ENCODE measurements at regions not wholly inside any gene's neighbourhood (a gene's known extent, or its start where the extent isn't known, plus 50 kb on each side); places are given as distances from the start of the nearest gene placed in this dataset.

DNA sequence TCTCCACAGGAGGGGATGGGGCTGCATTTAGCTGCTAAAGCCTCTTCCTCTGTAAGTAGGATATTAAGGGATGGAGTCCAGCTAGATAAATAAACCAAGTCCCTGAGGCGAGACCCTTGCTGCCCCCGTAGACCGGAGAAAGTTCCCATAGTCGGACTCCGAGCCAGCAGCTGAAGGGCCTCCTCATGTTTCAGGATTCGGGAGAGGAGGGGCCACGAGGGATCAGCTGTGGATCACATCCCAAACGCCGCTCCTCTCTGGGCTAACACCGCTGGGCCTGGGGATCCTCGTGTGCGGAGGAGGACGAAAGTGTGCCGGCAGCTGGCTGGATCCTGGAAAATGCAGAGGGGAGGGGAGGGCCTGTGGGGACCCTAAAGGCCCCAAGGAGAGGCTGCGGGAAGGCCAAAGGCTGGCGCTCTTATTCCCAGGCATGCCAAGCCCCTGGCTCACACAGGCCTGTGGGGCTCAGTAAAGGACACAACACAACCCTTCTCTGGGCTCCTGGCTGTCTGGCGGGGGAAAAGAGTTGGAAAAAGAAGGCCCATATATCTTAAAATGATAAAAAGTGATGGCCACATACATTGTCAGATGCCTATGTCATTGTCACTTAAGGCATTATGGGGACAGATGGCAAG, 82.5 kb upstream of the TMEM72 start:
- no peak for DNase-seq

DNA sequence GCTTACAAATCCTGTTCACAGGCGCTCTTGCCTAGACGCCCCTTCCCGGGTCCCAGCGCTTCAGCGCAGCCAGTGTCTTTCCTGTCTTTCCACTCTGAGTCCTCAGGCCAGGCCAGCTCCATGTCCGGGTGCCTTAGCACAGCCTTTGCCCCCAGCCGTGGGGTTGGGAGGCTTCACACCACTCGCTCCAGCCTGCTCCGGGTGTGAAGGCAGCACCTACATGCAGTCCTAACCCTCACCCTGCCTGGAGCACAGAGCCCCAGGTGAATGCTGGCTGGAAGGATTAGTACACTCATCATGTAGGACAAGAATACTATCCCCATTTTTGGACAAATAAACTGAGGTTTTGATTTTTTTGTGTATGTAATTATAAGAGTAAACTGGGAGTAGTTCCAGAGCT, 81.7 kb upstream of the TMEM72 start:
- no peak for DNase-seq

- DNase-seq: no peak
Measured at GRCh38 chr10:44830022-44830421, 81.1 kb upstream of the TMEM72 start.

DNA sequence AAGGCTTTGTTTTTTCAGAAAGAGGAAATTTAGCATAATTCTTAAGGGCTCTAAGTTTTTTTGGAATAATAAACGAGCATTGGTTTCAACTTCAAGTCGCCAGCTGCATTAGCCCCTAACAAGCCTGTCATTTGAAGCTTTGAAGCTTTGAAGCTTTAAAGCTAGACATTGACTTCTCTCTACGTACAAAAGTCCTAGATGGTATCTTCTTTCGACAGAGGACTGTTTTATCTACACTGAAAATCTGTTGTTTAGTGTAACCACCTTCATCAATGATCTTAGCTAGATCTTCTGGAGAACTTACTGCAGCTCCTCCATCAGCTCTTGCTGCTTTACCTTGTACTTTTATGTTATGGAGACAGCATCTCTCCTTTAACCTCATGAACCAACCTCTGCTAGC, 79.6 kb upstream of the TMEM72 start:
- DNase-seq: no peak

DNA sequence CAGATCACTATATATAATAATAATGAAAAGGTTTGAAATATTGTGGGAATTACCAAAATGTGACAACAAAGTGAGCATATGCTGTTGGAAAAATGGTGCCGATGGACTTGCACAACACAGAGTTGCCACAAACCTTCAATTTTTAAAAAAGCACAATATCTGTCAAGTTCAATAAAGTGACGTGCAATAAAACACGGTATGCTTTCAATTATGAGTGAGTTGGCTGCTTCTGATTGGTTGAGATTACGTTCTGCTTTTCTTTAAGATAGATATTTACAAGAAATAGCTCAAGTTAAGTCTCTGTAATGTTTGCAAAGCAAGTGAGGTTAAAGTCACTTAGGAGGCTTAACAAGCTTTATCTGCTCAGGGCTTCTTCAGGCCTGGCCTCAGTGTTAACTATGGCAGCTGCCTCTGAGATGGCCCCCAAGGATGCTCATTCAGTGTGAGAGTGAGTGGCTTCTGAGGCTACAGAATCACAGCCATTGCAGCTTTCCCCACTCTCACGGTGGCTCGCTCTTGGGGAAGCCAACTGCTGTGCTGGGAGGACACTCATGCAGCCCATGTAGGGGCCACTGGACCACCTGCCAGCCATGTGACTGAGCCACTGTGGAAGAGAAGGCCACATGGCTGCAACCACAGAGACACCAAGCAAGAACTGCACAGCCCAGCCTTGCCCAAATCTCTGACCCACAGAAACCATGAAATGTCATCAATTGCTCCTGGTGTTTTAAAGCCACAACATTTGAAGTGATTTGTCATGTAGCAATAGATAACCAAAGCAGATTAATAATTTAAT, 78.3 kb upstream of the TMEM72 start:
- DNase-seq: no peak

DNA sequence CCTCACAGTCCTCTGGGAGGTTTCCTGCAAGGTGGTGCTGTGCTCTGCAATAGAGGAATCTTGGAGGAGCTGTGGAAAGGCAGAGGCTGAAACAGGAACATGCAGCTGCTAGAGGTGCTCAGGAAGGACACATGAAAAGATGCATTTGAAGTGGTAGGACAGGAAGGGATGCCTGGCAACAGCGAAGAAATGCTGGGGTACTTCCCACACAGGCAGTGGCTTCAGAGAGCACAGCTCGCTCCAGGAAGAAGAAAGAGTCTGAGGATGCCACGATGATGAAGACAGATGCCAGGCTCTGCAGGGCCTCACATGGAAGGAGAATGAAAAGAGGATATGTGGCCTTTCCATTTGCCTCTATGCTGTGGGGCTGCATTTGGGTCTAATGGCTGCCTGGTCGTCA, 77.0 kb upstream of the TMEM72 start:
- no peak for DNase-seq

DNA sequence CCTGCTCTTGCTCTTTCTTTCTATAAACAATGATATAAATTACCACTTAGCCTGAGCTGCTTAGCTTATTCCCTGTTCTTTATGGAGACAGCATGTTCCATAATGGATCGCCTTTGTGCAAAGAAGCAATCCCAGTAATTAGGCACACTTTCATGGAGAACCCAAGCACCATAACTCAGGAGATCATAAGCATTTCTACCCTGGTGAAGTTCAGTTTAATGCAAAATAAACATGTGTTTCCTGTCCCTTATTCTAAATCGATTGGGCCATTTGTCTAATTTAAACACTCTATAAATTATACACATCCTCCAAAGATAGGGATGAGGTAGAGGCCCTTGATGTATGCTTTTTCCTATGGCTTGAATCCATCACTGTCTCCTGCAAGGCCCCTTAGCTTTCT, 75.8 kb upstream of the TMEM72 start:
- DNase-seq: no peak

DNA sequence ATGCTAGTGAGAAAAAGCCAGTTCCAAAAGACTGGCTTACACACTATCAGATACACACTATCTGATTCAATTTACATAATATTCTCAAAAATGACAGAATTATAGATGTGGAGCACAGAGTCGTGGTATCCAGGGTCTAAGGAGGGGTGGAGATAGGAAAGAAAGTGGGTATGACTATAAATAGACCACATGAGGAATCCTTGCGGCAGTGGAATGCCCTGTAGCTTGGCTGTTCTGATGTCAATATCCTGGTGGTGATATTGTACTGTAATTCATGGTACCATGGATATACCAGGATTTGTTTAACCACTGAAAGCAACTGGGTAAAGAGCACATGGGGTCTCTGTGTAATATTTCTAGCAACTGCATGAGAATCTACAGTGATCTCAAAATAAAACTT, 67.7 kb upstream of the TMEM72 start:
- DNase-seq: no peak

GRCh38 chr10:44845361-44846175, 65.6 kb upstream of the TMEM72 start:
- DNase-seq: no peak

GRCh38 chr10:44847110-44847509, 64.0 kb upstream of the TMEM72 start:
- no peak for DNase-seq

- no peak for DNase-seq
Measured at GRCh38 chr10:44848211-44848610, 62.9 kb upstream of the TMEM72 start.

DNA sequence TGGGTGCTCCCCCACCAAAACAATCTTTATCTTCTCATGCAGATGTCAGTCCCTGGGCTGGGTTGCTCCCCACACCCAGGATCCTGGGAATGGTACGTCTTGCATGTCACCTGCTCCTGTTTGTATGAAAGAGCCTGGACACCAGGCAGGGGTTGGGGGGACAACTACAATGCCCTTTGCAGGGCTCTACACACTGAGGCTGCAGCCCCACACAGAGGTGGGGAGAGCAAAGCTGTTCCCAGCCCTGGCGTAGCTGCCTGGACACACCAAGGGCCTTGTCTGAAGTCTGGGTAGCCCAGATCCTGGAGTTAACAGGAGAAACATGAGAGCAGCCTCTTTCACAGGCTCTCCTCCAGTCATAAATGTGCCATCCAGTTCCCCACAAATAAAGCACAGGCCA, 61.2 kb upstream of the TMEM72 start:
- DNase-seq: no peak

DNA sequence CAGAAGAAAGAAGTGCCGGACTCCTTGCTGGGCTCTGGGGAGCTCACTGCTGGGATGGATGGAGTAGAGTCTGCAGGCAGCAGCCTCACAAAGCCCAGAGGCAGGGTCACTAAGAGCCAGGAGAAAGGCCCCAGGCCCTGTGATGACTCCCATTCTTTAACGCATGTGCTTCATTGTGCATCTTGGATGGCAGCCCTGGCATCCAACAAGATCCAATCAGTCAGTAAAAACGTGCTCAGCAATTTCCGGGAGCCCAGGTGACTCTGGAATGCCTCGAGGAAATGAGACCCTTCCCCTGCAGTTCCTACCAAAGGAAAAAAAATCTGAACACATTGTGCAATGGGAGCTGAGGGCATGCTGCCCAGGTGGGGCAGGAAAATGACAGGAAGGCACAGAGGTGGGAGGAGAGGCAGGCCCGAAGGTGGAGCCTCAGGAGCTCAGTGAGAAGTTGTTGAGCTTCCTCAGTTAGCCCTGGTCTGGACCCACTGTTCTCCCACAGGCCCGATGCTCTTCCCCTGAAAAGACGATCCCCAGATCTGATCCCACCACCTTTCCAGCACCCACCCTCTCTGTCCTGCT, 60.7 kb upstream of the TMEM72 start:
- DNase-seq: no peak

GRCh38 chr10:44851413-44851812, 59.7 kb upstream of the TMEM72 start:
- DNase-seq: no peak

GRCh38 chr10:44851881-44852280, 59.3 kb upstream of the TMEM72 start:
- no peak for DNase-seq

- no peak for DNase-seq
Measured at GRCh38 chr10:44853148-44853734, 57.9 kb upstream of the TMEM72 start.

- no peak for DNase-seq
Measured at GRCh38 chr10:44853796-44854195, 57.3 kb upstream of the TMEM72 start.

- no peak for DNase-seq
Measured at GRCh38 chr10:44854693-44855350, 56.3 kb upstream of the TMEM72 start.

DNA sequence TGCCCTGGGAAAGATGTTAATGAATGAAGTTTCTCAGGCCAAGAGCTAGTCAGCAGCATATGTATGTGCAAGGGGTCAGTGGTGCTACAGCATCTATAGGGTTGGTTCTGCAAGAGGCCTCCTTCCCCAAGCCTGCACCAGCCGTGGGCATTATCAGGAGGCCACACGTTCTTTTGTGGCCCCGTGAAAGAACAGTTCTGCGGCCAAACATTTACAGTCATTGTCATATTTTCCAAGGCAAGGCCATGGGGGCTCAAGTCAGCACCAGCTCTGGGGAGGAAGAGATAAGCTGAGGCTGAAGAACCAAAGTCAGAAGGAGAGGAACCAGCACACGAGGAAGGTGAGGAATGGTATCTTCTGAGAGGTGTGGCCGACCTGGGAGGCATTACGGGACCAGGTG, 54.4 kb upstream of the TMEM72 start:
- no peak for DNase-seq

- DNase-seq: no peak
Measured at GRCh38 chr10:44857363-44858016, 53.6 kb upstream of the TMEM72 start.

DNA sequence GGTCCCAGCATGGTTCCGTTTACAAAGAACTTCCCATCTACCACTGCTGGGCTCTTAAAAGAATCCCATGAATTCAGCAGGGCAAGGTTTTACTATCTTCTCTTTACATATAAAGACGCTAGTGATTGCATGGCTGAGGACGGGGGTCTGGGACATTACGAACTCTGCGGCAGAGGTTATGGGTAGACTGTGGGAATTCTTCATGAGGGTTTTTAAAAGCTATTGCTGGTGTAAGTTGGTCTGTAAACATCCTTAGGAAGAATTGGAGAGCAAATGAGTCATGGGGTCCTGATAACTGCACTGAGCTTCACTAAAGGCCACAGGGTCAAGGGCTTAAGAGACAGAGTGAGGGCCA, 53.1 kb upstream of the TMEM72 start:
- no peak for DNase-seq

DNA sequence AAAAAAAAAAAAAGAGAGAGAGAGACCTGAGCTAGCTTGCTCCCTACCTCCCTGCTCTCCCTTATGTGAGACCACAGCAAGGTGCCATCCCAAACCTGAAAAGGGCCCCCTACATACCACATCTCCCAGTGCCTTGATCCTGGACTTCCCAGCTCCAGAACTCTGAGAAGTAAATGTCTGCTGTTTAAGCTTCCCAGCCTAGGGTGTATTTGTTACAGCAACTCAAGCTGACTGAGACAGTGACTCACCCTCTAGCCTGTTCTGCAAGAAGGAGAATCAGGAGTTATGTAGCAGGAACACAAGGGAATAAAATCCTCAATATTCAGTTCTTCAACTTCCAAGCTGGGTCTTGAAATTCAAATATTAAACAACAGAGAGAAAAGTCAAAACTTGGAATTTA, 52.1 kb upstream of the TMEM72 start:
- no peak for DNase-seq
